HEK293 (cell line): ENCODE measurements at regions not wholly inside any gene's neighbourhood (a gene's known extent, or its start where the extent isn't known, plus 50 kb on each side); places are given as distances from the start of the nearest gene placed in this dataset.

Source experiments
- WT1 ChIP-seq: fragments of 450-650 bp; formaldehyde crosslinking; IDR thresholded peaks from 2 replicates; pipeline ENCODE4 v1.5.1; 2016; ENCODE audit warnings: missing biosample characterization, missing genetic modification characterization
- ZBTB21 ChIP-seq: fragments of 450-650 bp; formaldehyde crosslinking; IDR thresholded peaks from 2 replicates; pipeline ENCODE4 v1.5.1; 2017; ENCODE audit warnings: missing biosample characterization, missing genetic modification characterization
- ZNF132 ChIP-seq: fragments of 450-650 bp; formaldehyde crosslinking; IDR thresholded peaks from 2 replicates; pipeline ENCODE4 v1.5.1; 2017; ENCODE audit warnings: missing biosample characterization, missing genetic modification characterization, borderline replicate concordance
- ZNF335 ChIP-seq: fragments of 450-650 bp; formaldehyde crosslinking; conservative IDR thresholded peaks from 2 replicates; pipeline ENCODE4 v1.5.1; 2016; ENCODE audit warnings: missing biosample characterization, missing genetic modification characterization
- ZNF350 ChIP-seq: fragments of 450-650 bp; formaldehyde crosslinking; IDR thresholded peaks from 2 replicates; pipeline ENCODE4 v1.5.0; 2017; ENCODE audit warnings: missing biosample characterization, mild to moderate bottlenecking, missing genetic modification characterization
- TF ChIP-seq, protein P1 (sequence below): fragments of 450-650 bp; formaldehyde crosslinking; IDR thresholded peaks from 2 replicates; pipeline ENCODE4 v1.5.1; 2016; ENCODE audit warnings: missing biosample characterization, missing genetic modification characterization
- TF ChIP-seq, protein P2 (sequence below): fragments of 450-650 bp; formaldehyde crosslinking; IDR thresholded peaks from 2 replicates; pipeline ENCODE4 v1.5.1; 2016; ENCODE audit warnings: missing biosample characterization, missing genetic modification characterization
- TF ChIP-seq, protein P3 (sequence below): fragments of 450-650 bp; formaldehyde crosslinking; IDR thresholded peaks from 2 replicates; pipeline ENCODE4 v1.5.1; 2016; ENCODE audit warnings: missing biosample characterization, missing genetic modification characterization

DNA sequence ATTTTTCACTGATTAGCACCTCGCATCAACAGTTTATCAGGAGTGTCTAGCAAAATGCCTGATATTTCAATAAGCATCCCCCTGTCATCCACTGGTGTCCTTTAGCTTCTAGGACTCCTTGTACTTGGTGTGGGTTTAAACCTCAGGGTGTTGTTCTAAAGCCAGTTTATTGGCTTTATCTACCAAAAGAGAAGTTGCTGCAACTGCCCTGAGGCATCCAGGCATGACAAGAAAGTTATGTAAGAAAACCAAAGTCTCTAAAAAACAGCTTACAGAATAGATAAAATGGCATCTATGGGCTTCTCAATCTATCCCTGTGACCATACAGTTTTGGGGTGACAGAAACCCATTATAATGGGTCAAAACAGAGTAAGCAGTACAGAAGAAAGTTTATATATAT lies 120.3 kb upstream of the ZNF91 start:
- TF ChIP-seq, protein P1, sequence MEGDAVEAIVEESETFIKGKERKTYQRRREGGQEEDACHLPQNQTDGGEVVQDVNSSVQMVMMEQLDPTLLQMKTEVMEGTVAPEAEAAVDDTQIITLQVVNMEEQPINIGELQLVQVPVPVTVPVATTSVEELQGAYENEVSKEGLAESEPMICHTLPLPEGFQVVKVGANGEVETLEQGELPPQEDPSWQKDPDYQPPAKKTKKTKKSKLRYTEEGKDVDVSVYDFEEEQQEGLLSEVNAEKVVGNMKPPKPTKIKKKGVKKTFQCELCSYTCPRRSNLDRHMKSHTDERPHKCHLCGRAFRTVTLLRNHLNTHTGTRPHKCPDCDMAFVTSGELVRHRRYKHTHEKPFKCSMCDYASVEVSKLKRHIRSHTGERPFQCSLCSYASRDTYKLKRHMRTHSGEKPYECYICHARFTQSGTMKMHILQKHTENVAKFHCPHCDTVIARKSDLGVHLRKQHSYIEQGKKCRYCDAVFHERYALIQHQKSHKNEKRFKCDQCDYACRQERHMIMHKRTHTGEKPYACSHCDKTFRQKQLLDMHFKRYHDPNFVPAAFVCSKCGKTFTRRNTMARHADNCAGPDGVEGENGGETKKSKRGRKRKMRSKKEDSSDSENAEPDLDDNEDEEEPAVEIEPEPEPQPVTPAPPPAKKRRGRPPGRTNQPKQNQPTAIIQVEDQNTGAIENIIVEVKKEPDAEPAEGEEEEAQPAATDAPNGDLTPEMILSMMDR: no peak
- no peak for TF ChIP-seq ZNF335 (tag by site-specific recombination)
- no peak for TF ChIP-seq ZNF132 (tag by site-specific recombination)
- no peak for TF ChIP-seq ZNF350 (tag by site-specific recombination)
- no peak for TF ChIP-seq WT1 (tag by site-specific recombination)
- TF ChIP-seq ZBTB21 (tag by site-specific recombination): no peak
- TF ChIP-seq, protein P2, sequence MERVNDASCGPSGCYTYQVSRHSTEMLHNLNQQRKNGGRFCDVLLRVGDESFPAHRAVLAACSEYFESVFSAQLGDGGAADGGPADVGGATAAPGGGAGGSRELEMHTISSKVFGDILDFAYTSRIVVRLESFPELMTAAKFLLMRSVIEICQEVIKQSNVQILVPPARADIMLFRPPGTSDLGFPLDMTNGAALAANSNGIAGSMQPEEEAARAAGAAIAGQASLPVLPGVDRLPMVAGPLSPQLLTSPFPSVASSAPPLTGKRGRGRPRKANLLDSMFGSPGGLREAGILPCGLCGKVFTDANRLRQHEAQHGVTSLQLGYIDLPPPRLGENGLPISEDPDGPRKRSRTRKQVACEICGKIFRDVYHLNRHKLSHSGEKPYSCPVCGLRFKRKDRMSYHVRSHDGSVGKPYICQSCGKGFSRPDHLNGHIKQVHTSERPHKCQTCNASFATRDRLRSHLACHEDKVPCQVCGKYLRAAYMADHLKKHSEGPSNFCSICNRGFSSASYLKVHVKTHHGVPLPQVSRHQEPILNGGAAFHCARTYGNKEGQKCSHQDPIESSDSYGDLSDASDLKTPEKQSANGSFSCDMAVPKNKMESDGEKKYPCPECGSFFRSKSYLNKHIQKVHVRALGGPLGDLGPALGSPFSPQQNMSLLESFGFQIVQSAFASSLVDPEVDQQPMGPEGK (tag by site-specific recombination): no peak
- TF ChIP-seq, protein P3, sequence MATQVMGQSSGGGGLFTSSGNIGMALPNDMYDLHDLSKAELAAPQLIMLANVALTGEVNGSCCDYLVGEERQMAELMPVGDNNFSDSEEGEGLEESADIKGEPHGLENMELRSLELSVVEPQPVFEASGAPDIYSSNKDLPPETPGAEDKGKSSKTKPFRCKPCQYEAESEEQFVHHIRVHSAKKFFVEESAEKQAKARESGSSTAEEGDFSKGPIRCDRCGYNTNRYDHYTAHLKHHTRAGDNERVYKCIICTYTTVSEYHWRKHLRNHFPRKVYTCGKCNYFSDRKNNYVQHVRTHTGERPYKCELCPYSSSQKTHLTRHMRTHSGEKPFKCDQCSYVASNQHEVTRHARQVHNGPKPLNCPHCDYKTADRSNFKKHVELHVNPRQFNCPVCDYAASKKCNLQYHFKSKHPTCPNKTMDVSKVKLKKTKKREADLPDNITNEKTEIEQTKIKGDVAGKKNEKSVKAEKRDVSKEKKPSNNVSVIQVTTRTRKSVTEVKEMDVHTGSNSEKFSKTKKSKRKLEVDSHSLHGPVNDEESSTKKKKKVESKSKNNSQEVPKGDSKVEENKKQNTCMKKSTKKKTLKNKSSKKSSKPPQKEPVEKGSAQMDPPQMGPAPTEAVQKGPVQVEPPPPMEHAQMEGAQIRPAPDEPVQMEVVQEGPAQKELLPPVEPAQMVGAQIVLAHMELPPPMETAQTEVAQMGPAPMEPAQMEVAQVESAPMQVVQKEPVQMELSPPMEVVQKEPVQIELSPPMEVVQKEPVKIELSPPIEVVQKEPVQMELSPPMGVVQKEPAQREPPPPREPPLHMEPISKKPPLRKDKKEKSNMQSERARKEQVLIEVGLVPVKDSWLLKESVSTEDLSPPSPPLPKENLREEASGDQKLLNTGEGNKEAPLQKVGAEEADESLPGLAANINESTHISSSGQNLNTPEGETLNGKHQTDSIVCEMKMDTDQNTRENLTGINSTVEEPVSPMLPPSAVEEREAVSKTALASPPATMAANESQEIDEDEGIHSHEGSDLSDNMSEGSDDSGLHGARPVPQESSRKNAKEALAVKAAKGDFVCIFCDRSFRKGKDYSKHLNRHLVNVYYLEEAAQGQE (tag by site-specific recombination): no peak
